Endodermal cell (in vitro differentiated cells): ENCODE measurements at regions not wholly inside any gene's neighbourhood (a gene's known extent, or its start where the extent isn't known, plus 50 kb on each side); places are given as distances from the start of the nearest gene placed in this dataset.

Experiments
- DNase-seq: peaks from one replicate; pipeline ENCODE4 v3.0.0-alpha.2; 2017
- H3K27ac ChIP-seq: 2 replicates; pipeline ENCODE4 v1.5.1; 2013; ENCODE audit warnings: mild to moderate bottlenecking, low read depth, low read length, moderate library complexity
- H3K27me3 ChIP-seq: 2 replicates; pipeline ENCODE4 v1.6.1; 2013; ENCODE audit warnings: mild to moderate bottlenecking, low read length, moderate library complexity; ENCODE audit not compliant: insufficient read depth, control insufficient read depth, poor library complexity, severe bottlenecking
- H3K36me3 ChIP-seq: 2 replicates; pipeline ENCODE4 v1.7.0; 2013; ENCODE audit warnings: mild to moderate bottlenecking, low read length, moderate library complexity; ENCODE audit not compliant: control insufficient read depth, insufficient read depth
- H3K4me1 ChIP-seq: one replicate; pipeline ENCODE4 v1.7.0; 2013; ENCODE audit warnings: low read length; ENCODE audit not compliant: control insufficient read depth, insufficient read depth
- H3K4me3 ChIP-seq: 2 replicates; pipeline ENCODE4 v1.5.1; 2013; ENCODE audit warnings: mild to moderate bottlenecking, low read length, moderate library complexity
- H3K9ac ChIP-seq: 2 replicates; pipeline ENCODE4 v1.6.1; 2013; ENCODE audit warnings: mild to moderate bottlenecking, low read length, moderate library complexity; ENCODE audit not compliant: poor library complexity, severe bottlenecking; ENCODE audit errors: extremely low read depth
- H3K9me3 ChIP-seq: 2 replicates; pipeline ENCODE4 v1.6.1; 2013; ENCODE audit warnings: mild to moderate bottlenecking, low read length, moderate library complexity; ENCODE audit not compliant: control insufficient read depth
- H3K27ac Mint-ChIP-seq: 2 replicates; pipeline ENCODE4 v1.8.0; 2020; ENCODE audit warnings: mixed read lengths
- H3K27me3 Mint-ChIP-seq: 2 replicates; pipeline ENCODE4 v1.8.0; 2021; ENCODE audit warnings: mild to moderate bottlenecking, mixed read lengths; ENCODE audit not compliant: insufficient read depth
- H3K36me3 Mint-ChIP-seq: 2 replicates; pipeline ENCODE4 v1.8.0; 2020; ENCODE audit warnings: low read depth, mixed read lengths
- H3K4me1 Mint-ChIP-seq: 2 replicates; pipeline ENCODE4 v1.8.0; 2020; ENCODE audit warnings: mixed read lengths
- H3K4me3 Mint-ChIP-seq: 2 replicates; pipeline ENCODE4 v1.8.0; 2020; ENCODE audit warnings: mild to moderate bottlenecking, moderate library complexity, mixed read lengths
- H3K9me3 Mint-ChIP-seq: 2 replicates; pipeline ENCODE4 v1.8.0; 2020; ENCODE audit warnings: mild to moderate bottlenecking, mixed read lengths
- CTCF ChIP-seq: fragments of 200-600 bp; sonication (generic); conservative IDR thresholded peaks from 2 replicates; pipeline ENCODE4 v1.5.0; 2021; ENCODE audit warnings: antibody characterized with exemption, mild to moderate bottlenecking
- WGBS, 2 experiments: methylation state at CpG; one replicate each; pipeline versions ENCODE4 v1.1.5 to v1.1.7; 2013; ENCODE audit warnings: missing lambda C conversion rate in 2 of 2, mixed read lengths in 1 of 2; ENCODE audit not compliant: insufficient coverage in 1 of 2, insufficient read length in 1 of 2; 5-methylcytosine and 5-hydroxymethylcytosine counted together

- no peaks in the 10 kb centered on the region for H3K4me1 ChIP-seq
- no peaks in the 10 kb centered on the region for H3K36me3 Mint-ChIP-seq
- no peak overlapping the region for H3K4me3 Mint-ChIP-seq
- H3K27me3 ChIP-seq = no peaks in the 10 kb centered on the region
- H3K9ac ChIP-seq = no peak overlapping the region
- H3K27me3 Mint-ChIP-seq = peaks cover 1% of the 10 kb centered on the region
- no peaks in the 10 kb centered on the region for H3K4me1 Mint-ChIP-seq
- H3K27ac ChIP-seq = no peak overlapping the region
- no peak for TF ChIP-seq CTCF
- H3K36me3 ChIP-seq = no peaks in the 10 kb centered on the region
- no peaks in the 10 kb centered on the region for H3K9me3 Mint-ChIP-seq
- no peak overlapping the region for H3K4me3 ChIP-seq
- WGBS, 2 experiments = 78 to 85% methylated on average over 12 to 13 of the region's 13 CpGs
- no peak overlapping the region for H3K27ac Mint-ChIP-seq
- H3K9me3 ChIP-seq = no peaks in the 10 kb centered on the region
- no peak for DNase-seq
These were observed 232.6 kb upstream of the AUTS2 start for GRCh38 chr7:69365651-69366192.

- H3K4me3 ChIP-seq = no peak overlapping the region
- H3K9ac ChIP-seq = no peak overlapping the region
- Mint-ChIP-seq H3K36me3 (no peaks in the 10 kb centered on the region), H3K4me3 (no peak overlapping the region), H3K4me1 (no peaks in the 10 kb centered on the region), H3K27ac (no peak overlapping the region), H3K9me3 (no peaks in the 10 kb centered on the region), H3K27me3 (no peaks in the 10 kb centered on the region)
- no peak for DNase-seq
- no peaks in the 10 kb centered on the region for H3K27me3 ChIP-seq
- WGBS, 2 experiments = 89 to 90% methylated on average over 7 of the region's 8 CpGs
- no peak overlapping the region for H3K27ac ChIP-seq
- no peak for TF ChIP-seq CTCF
- H3K4me1 ChIP-seq = no peaks in the 10 kb centered on the region
- no peaks in the 10 kb centered on the region for H3K9me3 ChIP-seq
- H3K36me3 ChIP-seq = no peaks in the 10 kb centered on the region
These were observed 230.5 kb upstream of the AUTS2 start for GRCh38 chr7:69367780-69368179.

GRCh38 chr7:69373171-69374043 is 224.9 kb upstream of the AUTS2 start:
- Histone ChIP-seq H3K36me3 (no peaks in the 10 kb centered on the region), H3K27ac (no peak overlapping the region), H3K27me3 (peaks cover 4% of the 10 kb centered on the region), H3K9ac (no peak overlapping the region), H3K9me3 (no peaks in the 10 kb centered on the region), H3K4me3 (no peak overlapping the region), H3K4me1 (no peaks in the 10 kb centered on the region)
- Mint-ChIP-seq H3K4me1 (peaks cover 13% of the 10 kb centered on the region), H3K4me3 (no peak overlapping the region), H3K27me3 (peaks cover 12% of the 10 kb centered on the region), H3K36me3 (no peaks in the 10 kb centered on the region), H3K27ac (no peak overlapping the region), H3K9me3 (no peaks in the 10 kb centered on the region)
- DNase-seq = no peak
- 59 to 86% methylated on average over 3 to 6 of the region's 6 CpGs for WGBS, 2 experiments
- no peak for TF ChIP-seq CTCF
